ENCODE measurements at regions not wholly inside any gene's neighbourhood (a gene's known extent, or its start where the extent isn't known, plus 50 kb on each side); places are given as distances from the start of the nearest gene placed in this dataset.
"Not testable (repeated sequence)": the region's sequence is repeated elsewhere in the genome, so short reads cannot be mapped to it uniquely, and the experiment has no call there.

GRCh38 chr17:63189082-63189481 lies 223.0 kb downstream of the TANC2 start:
- DNase-seq: no peak

GRCh38 chr17:63189930-63190329 lies 223.9 kb downstream of the TANC2 start:
- DNase-seq: no peak

GRCh38 chr17:63190821-63191370 lies 224.9 kb downstream of the TANC2 start:
- DNase-seq: no peak

GRCh38 chr17:63191610-63192009 lies 225.6 kb downstream of the TANC2 start:
- no peak for DNase-seq

GRCh38 chr17:63193827-63194226 lies 227.8 kb downstream of the TANC2 start:
- DNase-seq: no peak

GRCh38 chr17:63196772-63197335 lies 230.8 kb downstream of the TANC2 start:
- DNase-seq: peak; percentile 7

GRCh38 chr17:63203652-63204051 lies 237.6 kb downstream of the TANC2 start:
- no peak for DNase-seq

GRCh38 chr17:63221939-63222338 lies 224.2 kb downstream of the CYB561 start:
- no peak for DNase-seq

- DNase-seq: peak; percentile 16
Measured at GRCh38 chr17:63222655-63223054, 223.5 kb downstream of the CYB561 start.

GRCh38 chr17:63223212-63223911 lies 222.7 kb downstream of the CYB561 start:
- DNase-seq: no peak

GRCh38 chr17:63224644-63225043 lies 221.5 kb downstream of the CYB561 start:
- DNase-seq: no peak

- DNase-seq: not testable (repeated sequence)
Measured at GRCh38 chr17:63226720-63227119, 219.4 kb downstream of the CYB561 start.

GRCh38 chr17:63231015-63231620 lies 215.0 kb downstream of the CYB561 start:
- DNase-seq: not testable (repeated sequence)

- DNase-seq: no peak
Measured at GRCh38 chr17:63232565-63233310, 213.4 kb downstream of the CYB561 start.

GRCh38 chr17:63240106-63240505 lies 206.0 kb downstream of the CYB561 start:
- DNase-seq: no peak

GRCh38 chr17:63246344-63246743 lies 199.8 kb downstream of the CYB561 start:
- DNase-seq: no peak

GRCh38 chr17:63247706-63248105 lies 198.4 kb downstream of the CYB561 start:
- no peak for DNase-seq

GRCh38 chr17:63249256-63250004 lies 196.7 kb downstream of the CYB561 start:
- DNase-seq: no peak

GRCh38 chr17:63250830-63251229 lies 195.3 kb downstream of the CYB561 start:
- no peak for DNase-seq

GRCh38 chr17:63258785-63259184 lies 187.3 kb downstream of the CYB561 start:
- DNase-seq: no peak

- DNase-seq: no peak
Measured at GRCh38 chr17:63262751-63263476, 183.2 kb downstream of the CYB561 start.

- no peak for DNase-seq
Measured at GRCh38 chr17:63265526-63265925, 180.6 kb downstream of the CYB561 start.

Data from activated CD4-positive, alpha-beta T cell treated with anti-CD3 and anti-CD28 coated beads, Interleukin-10, Interleukin-2, amounts not matched to agents 100 ng/mL and 50 ng/mL, durations not matched to agents 16 hours and 8 hours (primary cell).